GM21360 (cell line): ENCODE measurements at regions not wholly inside any gene's neighbourhood (a gene's known extent, or its start where the extent isn't known, plus 50 kb on each side); places are given as distances from the start of the nearest gene placed in this dataset.
"Not testable (repeated sequence)": the region's sequence is repeated elsewhere in the genome, so short reads cannot be mapped to it uniquely, and the experiment has no call there.

ENCODE experiments used
- ATAC-seq: cut with Tn5 transposase; IDR thresholded peaks from one replicate; pipeline ENCODE4 v1.9.1; 2021; ENCODE audit warnings: mild to moderate bottlenecking, moderate library complexity; ENCODE audit not compliant: unreplicated experiment

GRCh38 chr3:72661115-72661457 lies 187.2 kb downstream of the SHQ1 start:
- ATAC-seq = no peak

GRCh38 chr3:72660270-72661114 lies 187.8 kb downstream of the SHQ1 start:
- ATAC-seq = no peak

GRCh38 chr3:72659596-72659995 lies 188.6 kb downstream of the SHQ1 start:
- ATAC-seq = no peak

- ATAC-seq = no peak
Observed at GRCh38 chr3:72659188-72659587, 189.1 kb downstream of the SHQ1 start.

- no peak for ATAC-seq
Observed at GRCh38 chr3:72658466-72659100, 189.7 kb downstream of the SHQ1 start.

- ATAC-seq = no peak
Observed at GRCh38 chr3:72657666-72658065, 190.6 kb downstream of the SHQ1 start.

- no peak for ATAC-seq
Observed at GRCh38 chr3:72655723-72656122, 192.5 kb downstream of the SHQ1 start.

- no peak for ATAC-seq
Observed at GRCh38 chr3:72655131-72655551, 193.1 kb downstream of the SHQ1 start.

- ATAC-seq = no peak
Observed at GRCh38 chr3:72652395-72652794, 195.8 kb downstream of the SHQ1 start.

- ATAC-seq = no peak
Observed at GRCh38 chr3:72651498-72651897, 196.7 kb downstream of the SHQ1 start.

GRCh38 chr3:72646263-72646662 lies 202.0 kb downstream of the SHQ1 start:
- ATAC-seq = no peak

- not testable (repeated sequence) for ATAC-seq
Observed at GRCh38 chr3:72643635-72644034, 204.6 kb downstream of the SHQ1 start.

- ATAC-seq = no peak
Observed at GRCh38 chr3:72641684-72642083, 206.6 kb downstream of the SHQ1 start.

GRCh38 chr3:72641072-72641471 lies 207.2 kb downstream of the SHQ1 start:
- no peak for ATAC-seq

GRCh38 chr3:72636969-72637597 lies 211.2 kb downstream of the SHQ1 start:
- ATAC-seq = no peak

- ATAC-seq = no peak
Observed at GRCh38 chr3:72635551-72635950, 212.7 kb downstream of the SHQ1 start.

GRCh38 chr3:72634128-72634527 lies 214.1 kb downstream of the SHQ1 start:
- no peak for ATAC-seq

- ATAC-seq = no peak
Observed at GRCh38 chr3:72633534-72633933, 214.7 kb downstream of the SHQ1 start.

GRCh38 chr3:72633121-72633520 lies 215.1 kb downstream of the SHQ1 start:
- no peak for ATAC-seq

- ATAC-seq = no peak
Observed at GRCh38 chr3:72632129-72632528, 216.1 kb downstream of the SHQ1 start.

GRCh38 chr3:72630969-72631344 lies 217.3 kb downstream of the SHQ1 start:
- ATAC-seq = no peak

GRCh38 chr3:72630327-72630968 lies 217.8 kb downstream of the SHQ1 start:
- ATAC-seq = no peak
